ENCODE measurements at regions not wholly inside any gene's neighbourhood (a gene's known extent, or its start where the extent isn't known, plus 50 kb on each side); places are given as distances from the start of the nearest gene placed in this dataset.

- Mint-ChIP-seq H3K27me3 (ENCODE audit: insufficient read depth, low read depth, poor library complexity) (peaks cover 8% of the 10 kb centered on the region), H3K4me3 (no peak overlapping the region), H3K4me1 (no peaks in the 10 kb centered on the region), H3K36me3 (ENCODE audit: low read depth) (peaks cover 44% of the 10 kb centered on the region; the same call in 2 of the 3 replicates), H3K9me3 (peaks cover 58% of the 10 kb centered on the region), H3K27ac (no peak overlapping the region)
- Histone ChIP-seq H4K20me1 (replicated peaks; ENCODE audit: insufficient read depth) (no peaks in the 10 kb centered on the region), H3K27ac (ENCODE audit: low read depth) (no peak overlapping the region), H3K79me2 (replicated peaks; ENCODE audit: insufficient read depth) (no peaks in the 10 kb centered on the region), H3K4me2 (no peak overlapping the region), H3K4me3 (no peak overlapping the region), H3K27me3 (ENCODE audit: insufficient read depth) (no peaks in the 10 kb centered on the region), H3K36me3 (ENCODE audit: insufficient read depth) (peaks cover 4% of the 10 kb centered on the region), H3K4me1 (ENCODE audit: insufficient read depth) (no peaks in the 10 kb centered on the region), H3F3A (replicated peaks; ENCODE audit: low read depth) (no peaks in the 10 kb centered on the region), H3K9me2 (ENCODE audit: insufficient read depth) (no peaks in the 10 kb centered on the region), H2AFZ (no peak overlapping the region)
- no peak for ATAC-seq
- peak; percentile 16 for DNase-seq (ENCODE audit: low spot score)
- TF ChIP-seq ZNF462 (CRISPR knock-in tag; IDR thresholded peaks at IDR 0.05) (no peak), ZNF331 (CRISPR knock-in tag; IDR thresholded peaks at IDR 0.05; ENCODE audit: low read depth) (no peak)
These were observed 1139.1 kb upstream of the SEMA6A start for GRCh38 chr5:117713585-117714198.

GRCh38 chr5:117701062-117701461 lies 1126.4 kb upstream of the SEMA6A start:
- H3K9me3 Mint-ChIP-seq = no peaks in the 10 kb centered on the region
- H3K4me3 ChIP-seq = no peak overlapping the region
- H2AFZ ChIP-seq = peak overlapping the region; percentile 39; the same call in 1 of the 2 replicates
- H3K27ac Mint-ChIP-seq = no peak overlapping the region
- H3K27ac ChIP-seq (ENCODE audit: low read depth) = no peak overlapping the region
- ATAC-seq (no peak), DNase-seq (ENCODE audit: low spot score) (no peak)
- no peaks in the 10 kb centered on the region for H3K36me3 Mint-ChIP-seq (ENCODE audit: low read depth)
- TF ChIP-seq EZH2phosphoT487 (IDR thresholded peaks at IDR 0.05; ENCODE audit: unreplicated experiment) = no peak
- H3K9me2 ChIP-seq (ENCODE audit: insufficient read depth) = no peaks in the 10 kb centered on the region
- H3K36me3 ChIP-seq (ENCODE audit: insufficient read depth) = no peaks in the 10 kb centered on the region
- H3K4me2 ChIP-seq = no peak overlapping the region
- no peaks in the 10 kb centered on the region for H3K4me1 Mint-ChIP-seq
- H4K20me1 ChIP-seq (replicated peaks; ENCODE audit: insufficient read depth) = no peaks in the 10 kb centered on the region
- H3K4me3 Mint-ChIP-seq = no peak overlapping the region
- no peaks in the 10 kb centered on the region for H3K27me3 ChIP-seq (ENCODE audit: insufficient read depth)
- H3K27me3 Mint-ChIP-seq (ENCODE audit: insufficient read depth, low read depth, poor library complexity) = no peaks in the 10 kb centered on the region
- H3K4me1 ChIP-seq (ENCODE audit: insufficient read depth) = no peaks in the 10 kb centered on the region
- no peaks in the 10 kb centered on the region for H3F3A ChIP-seq (replicated peaks; ENCODE audit: low read depth)
- no peaks in the 10 kb centered on the region for H3K79me2 ChIP-seq (replicated peaks; ENCODE audit: insufficient read depth)

All from GM23338 (cell line).